H1 (cell line): ENCODE measurements at regions not wholly inside any gene's neighbourhood (a gene's known extent, or its start where the extent isn't known, plus 50 kb on each side); places are given as distances from the start of the nearest gene placed in this dataset.

ENCODE experiments used
- CTCF ChIA-PET: fragments of 300-600 bp; sonication (Branson Sonifier 250); formaldehyde crosslinking; loops from one replicate; lab custom pipeline; 2021; ENCODE audit not compliant: partially characterized antibody; lab: Charles Lee
- POLR2A ChIA-PET: fragments of 300-600 bp; sonication (Branson Sonifier 250); formaldehyde crosslinking; loops from one replicate; lab custom pipeline; 2021; ENCODE audit warnings: inconsistent platforms; ENCODE audit not compliant: partially characterized antibody; lab: Charles Lee
- DNase-seq, 2 experiments: peaks; one replicate each; pipeline versions ENCODE4 v3.0.0 to v3.0.0-alpha.2; 2010 to 2022; ENCODE audit warnings: low spot score in 2 of 2, low read depth in 1 of 2, mixed read lengths in 1 of 2
- FAIRE-seq: peaks from 2 replicates; lab custom pipeline; 2011; peaks lifted over from hg19 to GRCh38; lab: Jason Lieb, UNC
- H2AFZ ChIP-seq: 2 replicates; pipeline ENCODE4 v1.8.1; 2012; ENCODE audit warnings: low read length, inconsistent platforms
- H2AK5ac ChIP-seq: 2 replicates; pipeline ENCODE4 v1.6.1; 2013; ENCODE audit warnings: low read depth, low read length
- H2BK120ac ChIP-seq: replicated peaks from 2 replicates; pipeline ENCODE3; 2013; ENCODE audit warnings: low read depth, low read length, inconsistent platforms
- H2BK12ac ChIP-seq: 2 replicates; pipeline ENCODE4 v1.6.1; 2013; ENCODE audit warnings: low read depth, low read length
- H2BK15ac ChIP-seq: 2 replicates; pipeline ENCODE4 v1.6.1; 2013; ENCODE audit warnings: low read length
- H2BK20ac ChIP-seq: 2 replicates; pipeline ENCODE4 v1.6.1; 2013; ENCODE audit warnings: low read length
- H2BK5ac ChIP-seq: 2 replicates; pipeline ENCODE4 v1.6.1; 2013; ENCODE audit warnings: low read depth, low read length
- H3K14ac ChIP-seq: 2 replicates; pipeline ENCODE4 v1.6.1; 2013; ENCODE audit warnings: inconsistent platforms; ENCODE audit not compliant: insufficient read length
- H3K18ac ChIP-seq: 2 replicates; pipeline ENCODE4 v1.6.1; 2013; ENCODE audit warnings: low read length; ENCODE audit errors: extremely low read depth
- H3K23ac ChIP-seq: 2 replicates; pipeline ENCODE4 v1.6.1; 2013; ENCODE audit warnings: inconsistent platforms; ENCODE audit not compliant: insufficient read length
- H3K23me2 ChIP-seq: 2 replicates; pipeline ENCODE4 v1.6.1; 2013; ENCODE audit warnings: low read depth, low read length
- H3K27ac ChIP-seq: 2 replicates; pipeline ENCODE4 v1.6.1; 2011; ENCODE audit warnings: low read depth, low read length, inconsistent platforms
- H3K27me3 ChIP-seq, 4 experiments: replicated peaks in 1 of 4; 1 replicate in 1 of 4; 2 replicates in 3 of 4; pipeline versions ENCODE4 v1.6.1 to v1.8.1; 2011 to 2013; ENCODE audit warnings: low read length in 3 of 4, mild to moderate bottlenecking in 3 of 4, inconsistent platforms in 2 of 4, mixed read lengths in 2 of 4, moderate library complexity in 1 of 4; ENCODE audit not compliant: control insufficient read depth in 3 of 4, insufficient read depth in 3 of 4; ENCODE audit errors: extremely low read depth in 1 of 4
- H3K36me3 ChIP-seq, 4 experiments: 2 replicates each; pipeline versions ENCODE4 v1.6.1 to v1.8.1; 2011 to 2013; ENCODE audit warnings: mild to moderate bottlenecking in 4 of 4, low read length in 3 of 4, moderate library complexity in 2 of 4, control low read depth in 1 of 4, inconsistent platforms in 1 of 4; ENCODE audit not compliant: insufficient read depth in 4 of 4, control insufficient read depth in 2 of 4
- H3K4ac ChIP-seq: replicated peaks from 2 replicates; pipeline ENCODE3; 2013; ENCODE audit warnings: low read length, low read depth, mixed read lengths, inconsistent platforms; ENCODE audit not compliant: insufficient read length
- H3K4me1 ChIP-seq, 4 experiments: replicated peaks in 1 of 4; 1 replicate in 1 of 4; 2 replicates in 3 of 4; pipeline versions ENCODE4 v1.6.1 to v1.8.1; 2011 to 2013; ENCODE audit warnings: low read length in 3 of 4, inconsistent platforms in 2 of 4, mixed read lengths in 1 of 4; ENCODE audit not compliant: insufficient read depth in 4 of 4, control insufficient read depth in 3 of 4
- H3K4me2 ChIP-seq, 2 experiments: 2 replicates each; pipeline versions ENCODE4 v1.6.1 to v1.8.1; 2011 to 2013; ENCODE audit warnings: low read depth in 2 of 2, low read length in 2 of 2, control low read depth in 1 of 2, inconsistent platforms in 1 of 2, mild to moderate bottlenecking in 1 of 2; ENCODE audit not compliant: insufficient read depth in 1 of 2
- H3K4me3 ChIP-seq, 4 experiments: fragments of 200-600, 300-600 bp in 1 of 4; sonication (generic), shearing (Covaris generic), sonication (Bioruptor Twin) in 1 of 4; 2 replicates each; pipeline versions ENCODE4 v1.5.1 to v1.8.1; 2011 to 2016; ENCODE audit warnings: low read length in 4 of 4, low read depth in 3 of 4, control low read depth in 2 of 4, inconsistent platforms in 2 of 4, mild to moderate bottlenecking in 2 of 4, mixed read lengths in 1 of 4, moderate library complexity in 1 of 4; ENCODE audit not compliant: insufficient read depth in 2 of 4; ENCODE audit errors: extremely low read depth in 1 of 4
- H3K56ac ChIP-seq: replicated peaks from 2 replicates; pipeline ENCODE3; 2013; ENCODE audit warnings: low read depth, mild to moderate bottlenecking, mixed read lengths, low read length, inconsistent platforms; ENCODE audit not compliant: insufficient read length
- H3K79me1 ChIP-seq: 2 replicates; pipeline ENCODE4 v1.6.1; 2013; ENCODE audit warnings: low read depth, low read length, control low read depth
- H3K79me2 ChIP-seq, 2 experiments: 2 replicates each; pipeline versions ENCODE4 v1.6.1 to v1.8.1; 2012 to 2013; ENCODE audit warnings: low read length in 2 of 2, mild to moderate bottlenecking in 2 of 2, inconsistent platforms in 1 of 2; ENCODE audit not compliant: insufficient read depth in 2 of 2, control insufficient read depth in 1 of 2
- H3K9ac ChIP-seq, 4 experiments: replicated peaks in 1 of 4; 1 replicate in 1 of 4; 2 replicates in 3 of 4; pipeline versions ENCODE4 v1.6.1 to v1.8.1; 2011 to 2013; ENCODE audit warnings: low read depth in 3 of 4, low read length in 3 of 4, control low read depth in 2 of 4, mild to moderate bottlenecking in 2 of 4, moderate library complexity in 2 of 4, inconsistent platforms in 1 of 4; ENCODE audit errors: extremely low read depth in 1 of 4
- H3K9me3 ChIP-seq, 2 experiments: 2 replicates each; pipeline versions ENCODE4 v1.6.1 to v1.8.1; 2012 to 2013; ENCODE audit warnings: mild to moderate bottlenecking in 2 of 2, moderate library complexity in 2 of 2, control low read depth in 1 of 2, inconsistent platforms in 1 of 2, low read depth in 1 of 2, low read length in 1 of 2, mixed read lengths in 1 of 2; ENCODE audit not compliant: insufficient read depth in 2 of 2
- H4K20me1 ChIP-seq, 2 experiments: replicated peaks in 1 of 2; 2 replicates each; pipeline versions ENCODE3 to v1.8.1; 2011 to 2013; ENCODE audit warnings: inconsistent platforms in 2 of 2, low read length in 2 of 2, mild to moderate bottlenecking in 1 of 2; ENCODE audit not compliant: insufficient read depth in 2 of 2, control insufficient read depth in 1 of 2
- H4K5ac ChIP-seq: 2 replicates; pipeline ENCODE4 v1.6.1; 2013; ENCODE audit warnings: low read length, low read depth, mixed read lengths, inconsistent platforms; ENCODE audit not compliant: insufficient read length
- H4K8ac ChIP-seq: 2 replicates; pipeline ENCODE4 v1.8.0; 2013; ENCODE audit warnings: mild to moderate bottlenecking, moderate library complexity, low read length, inconsistent platforms; ENCODE audit not compliant: insufficient read depth; ENCODE audit errors: extremely low read depth
- H4K91ac ChIP-seq: replicated peaks from 2 replicates; pipeline ENCODE3; 2013; ENCODE audit warnings: low read length, mixed read lengths, inconsistent platforms; ENCODE audit not compliant: insufficient read length
- ASH2L ChIP-seq: fragments of 200-600, 300-600 bp; sonication (generic); IDR thresholded peaks from one replicate; pipeline ENCODE4 v1.7.1; 2017; ENCODE audit warnings: low read length
- ATF2 ChIP-seq: IDR thresholded peaks from 2 replicates; pipeline ENCODE4 v1.6.1; 2012; ENCODE audit warnings: low read length, inconsistent platforms
- ATF3 ChIP-seq: IDR thresholded peaks from 2 replicates; pipeline ENCODE4 v1.6.1; 2011; ENCODE audit warnings: low read depth, mild to moderate bottlenecking, low read length; ENCODE audit not compliant: insufficient read depth
- BRCA1 ChIP-seq: IDR thresholded peaks from 2 replicates; pipeline ENCODE4 v1.6.1; 2012; ENCODE audit warnings: low read depth, low read length, improper control_type of control experiment
- CBX5 ChIP-seq: fragments of 300-800, 300-1000 bp; sonication (generic); IDR thresholded peaks from 2 replicates; pipeline ENCODE4 v1.7.1; 2016; ENCODE audit warnings: antibody characterized with exemption, low read length, low read depth
- CEBPB ChIP-seq: IDR thresholded peaks from 2 replicates; pipeline ENCODE4 v1.6.1; 2012; ENCODE audit warnings: low read depth, low read length
- CHD1 ChIP-seq: IDR thresholded peaks from 2 replicates; pipeline ENCODE4 v1.6.1; 2012; ENCODE audit warnings: low read depth, low read length, improper control_type of control experiment
- CREB1 ChIP-seq: IDR thresholded peaks from 2 replicates; pipeline ENCODE4 v1.6.1; 2012; ENCODE audit warnings: inconsistent platforms
- HDAC6 ChIP-seq: IDR thresholded peaks from one replicate; pipeline ENCODE4 v1.7.1; 2012; ENCODE audit warnings: low read depth, mild to moderate bottlenecking, inconsistent platforms, low read length, moderate library complexity
- MAX ChIP-seq: IDR thresholded peaks from 2 replicates; pipeline ENCODE4 v1.6.1; 2012; ENCODE audit warnings: inconsistent platforms
- SIRT6 ChIP-seq: IDR thresholded peaks from one replicate; pipeline ENCODE4 v1.7.1; 2012; ENCODE audit warnings: low read length, inconsistent platforms
- SUZ12 ChIP-seq: fragments of 200-600 bp; sonication (generic); IDR thresholded peaks from 2 replicates; pipeline ENCODE4 v1.6.1; 2012; ENCODE audit warnings: mild to moderate bottlenecking, inconsistent platforms, low read length, moderate library complexity, mixed read lengths
- TCF12 ChIP-seq: IDR thresholded peaks from 2 replicates; pipeline ENCODE4 v1.6.1; 2011; ENCODE audit warnings: low read depth, mild to moderate bottlenecking, low read length
- TEAD4 ChIP-seq: IDR thresholded peaks from 2 replicates; pipeline ENCODE4 v1.6.1; 2012; ENCODE audit warnings: low read depth, low read length, inconsistent platforms, mixed read lengths
- WGBS, 2 experiments: shearing (Covaris generic) in 1 of 2; methylation state at CpG; one replicate each; pipeline versions ENCODE4 v1.1.6 to v1.1.7; 2013 to 2015; ENCODE audit warnings: low lambda C conversion rate in 2 of 2, mixed read lengths in 2 of 2, inconsistent platforms in 1 of 2, low coverage in 1 of 2, missing lambda C conversion rate in 1 of 2; ENCODE audit not compliant: insufficient replicate concordance in 2 of 2, insufficient coverage in 1 of 2, insufficient read length in 1 of 2; ENCODE audit errors: extremely low coverage in 1 of 2, missing lambda C conversion rate in 1 of 2; 5-methylcytosine and 5-hydroxymethylcytosine counted together

- Histone ChIP-seq H3K36me3 (no peaks in the 10 kb centered on the region), H4K20me1 (no peaks in the 10 kb centered on the region), H3K9me3 (no peaks in the 10 kb centered on the region), H3K23ac (no peak overlapping the region), H3K56ac (no peak overlapping the region), H4K8ac (peak overlapping the region; percentile 59; the same call in 1 of the 2 replicates), H4K5ac (no peak overlapping the region), H4K91ac (no peak overlapping the region), H3K4ac (no peak overlapping the region), H3K79me2 (no peaks in the 10 kb centered on the region), H3K27ac (no peak overlapping the region), H3K4me1 (peaks cover 0 to 4% (median 3%) of the 10 kb centered on the region in 4 experiments; a peak in 3 of 7 replicates), H2BK20ac (no peak overlapping the region), H2BK12ac (no peak overlapping the region), H3K27me3 (peaks cover 0 to 5% (median 0%) of the 10 kb centered on the region in 4 experiments; a peak in 3 of 7 replicates), H2AFZ (peak overlapping the region; percentile 27; the same call in 1 of the 2 replicates), H2BK120ac (no peak overlapping the region), H3K23me2 (no peaks in the 10 kb centered on the region; the same call in 1 of the 2 replicates), H2BK15ac (no peak overlapping the region), H3K9ac (no peak overlapping the region), H3K18ac (no peak overlapping the region), H3K79me1 (no peaks in the 10 kb centered on the region), H2AK5ac (no peak overlapping the region), H3K4me3 (no peak overlapping the region), H3K14ac (no peak overlapping the region), H3K4me2 (no peak overlapping the region), H2BK5ac (no peak overlapping the region)
- no peak for DNase-seq
- no peak for FAIRE-seq
- ChIA-PET POLR2A (no interaction called here), CTCF (interaction anchor here (0.9 to 1.9 kb wide), 5 partner anchors 10 to 298 kb away, joined by 3 to 4 read pairs (median 3); no protein-coding TSS in a partner anchor)
- WGBS, 2 experiments = 93% methylated on average over 1 of the region's 1 CpG; no CpG with 5 or more reads in 1 of the 2 experiments
- TF ChIP-seq SIRT6 = no peak
- no peak for TF ChIP-seq HDAC6
- TF ChIP-seq CHD1 = no peak
- TF ChIP-seq CBX5 = no peak
- TF ChIP-seq SUZ12 = no peak
- no peak for TF ChIP-seq MAX
- TF ChIP-seq BRCA1 = no peak
- no peak for TF ChIP-seq ATF2
- TF ChIP-seq TCF12 = no peak
- no peak for TF ChIP-seq TEAD4
- TF ChIP-seq CEBPB = no peak
- TF ChIP-seq ASH2L = no peak
- TF ChIP-seq CREB1 = no peak
- no peak for TF ChIP-seq ATF3
Observed at GRCh38 chr9:85079349-85079748, 409.8 kb downstream of the NTRK2 start.
